Upper lobe of left lung (tissue), 6 donors: ENCODE measurements at regions not wholly inside any gene's neighbourhood (a gene's known extent, or its start where the extent isn't known, plus 50 kb on each side); places are given as distances from the start of the nearest gene placed in this dataset.

Source experiments
- ATAC-seq, 2 donors: fragments of 200-7000 bp; cut with Tn5 transposase; one replicate each; pipeline ENCODE4 v1.9.1; 2022; ENCODE audit warnings: mild to moderate bottlenecking in 2 of 2, moderate library complexity in 2 of 2; ENCODE audit not compliant: low FRiP score in 2 of 2
- DNase-seq, 2 donors: peaks; one replicate each; pipeline ENCODE4 v3.0.0-alpha.2; 2019 to 2020
- H3K27ac ChIP-seq, 4 donors: fragments of 200-600 bp; sonication (generic); one replicate each; pipeline ENCODE4 v1.5.1; 2016 to 2019
- H3K27me3 ChIP-seq, 4 donors: fragments of 200-600 bp; sonication (generic); one replicate each; pipeline ENCODE4 v1.5.1; 2017 to 2019
- H3K36me3 ChIP-seq, 4 donors: fragments of 200-600 bp; sonication (generic); one replicate each; pipeline ENCODE4 v1.5.1; 2016 to 2019
- H3K4me1 ChIP-seq, 4 donors: fragments of 200-600 bp; sonication (generic); one replicate each; pipeline ENCODE4 v1.5.1; 2018 to 2019
- H3K4me3 ChIP-seq, 4 donors: fragments of 200-600 bp; sonication (generic); one replicate each; pipeline ENCODE4 v1.5.1; 2017 to 2019; ENCODE audit warnings: mild to moderate bottlenecking in 2 of 4, moderate library complexity in 1 of 4
- H3K9me3 ChIP-seq, 4 donors: fragments of 200-600 bp; sonication (generic); one replicate each; pipeline ENCODE4 v1.5.1; 2018 to 2019
- EP300 ChIP-seq, 4 donors: sonication (generic); formaldehyde crosslinking; IDR thresholded peaks; one replicate each; pipeline ENCODE4 v1.5.1; 2017; ENCODE audit warnings: antibody characterized with exemption in 4 of 4, control low read depth in 2 of 4
- POLR2A ChIP-seq, 4 donors: fragments of 450-650 bp; IDR thresholded peaks; one replicate each; pipeline ENCODE4 v1.5.1; 2016 to 2017; ENCODE audit warnings: antibody characterized with exemption in 4 of 4, mild to moderate bottlenecking in 2 of 4
- POLR2AphosphoS5 ChIP-seq, 2 donors: sonication (generic); formaldehyde crosslinking; IDR thresholded peaks; one replicate each; pipeline ENCODE4 v1.5.1; 2017; ENCODE audit warnings: antibody characterized with exemption in 2 of 2
- WGBS, 2 donors: methylation state at CpG; one replicate each; pipeline ENCODE4 v1.1.5; 2017 to 2018; 5-methylcytosine and 5-hydroxymethylcytosine counted together
- TF ChIP-seq, protein P1 (sequence below), 6 experiments: fragments of 450-650 bp in 4 of 6; fragments of 200-600 bp in 2 of 6; sonication (generic) in 2 of 6; IDR thresholded peaks; one replicate each; pipeline ENCODE4 v1.5.1; 2016 to 2019; ENCODE audit warnings: antibody characterized with exemption in 6 of 6
- donor health status: DM: no; HTN: no; CAD: no; lungs with moderate emphysema.
- donor health status: DM: no; HTN: yes; CAD: no; lungs with severe emphysema.

DNA sequence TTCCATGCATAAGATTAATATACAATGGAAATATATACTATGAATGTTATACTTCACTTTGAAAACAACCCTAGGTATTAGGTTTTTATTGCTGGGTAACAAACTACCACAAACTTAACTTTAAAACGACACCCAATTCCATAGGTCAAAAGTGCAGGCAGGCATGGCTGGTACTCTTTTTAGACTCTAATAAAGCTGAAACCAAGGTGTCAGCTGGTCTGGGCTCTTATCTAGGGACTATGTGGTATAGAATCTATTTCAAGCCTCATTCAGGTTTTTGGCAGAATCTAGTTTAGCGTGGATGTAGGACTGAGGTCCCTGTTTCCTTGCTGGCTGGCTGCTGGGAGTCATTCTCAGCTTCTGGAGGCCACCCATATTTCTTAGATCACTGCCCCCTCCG, 65.0 kb upstream of the TMEM168 start:
- H3K27me3 ChIP-seq: no peaks in the 10 kb centered on the region
- peaks cover 0 to 5% (median 2%) of the 10 kb centered on the region in 4 donors for H3K4me1 ChIP-seq
- ATAC-seq (no peak), DNase-seq (no peak)
- WGBS, 2 donors: 89 to 92% methylated on average over 3 of the region's 3 CpGs
- no peaks in the 10 kb centered on the region for H3K36me3 ChIP-seq
- no peak overlapping the region for H3K4me3 ChIP-seq
- TF ChIP-seq EP300 (IDR thresholded peaks at IDR 0.05): no peak
- no peak for TF ChIP-seq POLR2A (IDR thresholded peaks at IDR 0.05)
- TF ChIP-seq, protein P1, sequence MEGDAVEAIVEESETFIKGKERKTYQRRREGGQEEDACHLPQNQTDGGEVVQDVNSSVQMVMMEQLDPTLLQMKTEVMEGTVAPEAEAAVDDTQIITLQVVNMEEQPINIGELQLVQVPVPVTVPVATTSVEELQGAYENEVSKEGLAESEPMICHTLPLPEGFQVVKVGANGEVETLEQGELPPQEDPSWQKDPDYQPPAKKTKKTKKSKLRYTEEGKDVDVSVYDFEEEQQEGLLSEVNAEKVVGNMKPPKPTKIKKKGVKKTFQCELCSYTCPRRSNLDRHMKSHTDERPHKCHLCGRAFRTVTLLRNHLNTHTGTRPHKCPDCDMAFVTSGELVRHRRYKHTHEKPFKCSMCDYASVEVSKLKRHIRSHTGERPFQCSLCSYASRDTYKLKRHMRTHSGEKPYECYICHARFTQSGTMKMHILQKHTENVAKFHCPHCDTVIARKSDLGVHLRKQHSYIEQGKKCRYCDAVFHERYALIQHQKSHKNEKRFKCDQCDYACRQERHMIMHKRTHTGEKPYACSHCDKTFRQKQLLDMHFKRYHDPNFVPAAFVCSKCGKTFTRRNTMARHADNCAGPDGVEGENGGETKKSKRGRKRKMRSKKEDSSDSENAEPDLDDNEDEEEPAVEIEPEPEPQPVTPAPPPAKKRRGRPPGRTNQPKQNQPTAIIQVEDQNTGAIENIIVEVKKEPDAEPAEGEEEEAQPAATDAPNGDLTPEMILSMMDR (IDR thresholded peaks at IDR 0.05): no peak
- no peak for TF ChIP-seq POLR2AphosphoS5 (IDR thresholded peaks at IDR 0.05)
- H3K27ac ChIP-seq: no peak overlapping the region
- no peaks in the 10 kb centered on the region for H3K9me3 ChIP-seq

DNA sequence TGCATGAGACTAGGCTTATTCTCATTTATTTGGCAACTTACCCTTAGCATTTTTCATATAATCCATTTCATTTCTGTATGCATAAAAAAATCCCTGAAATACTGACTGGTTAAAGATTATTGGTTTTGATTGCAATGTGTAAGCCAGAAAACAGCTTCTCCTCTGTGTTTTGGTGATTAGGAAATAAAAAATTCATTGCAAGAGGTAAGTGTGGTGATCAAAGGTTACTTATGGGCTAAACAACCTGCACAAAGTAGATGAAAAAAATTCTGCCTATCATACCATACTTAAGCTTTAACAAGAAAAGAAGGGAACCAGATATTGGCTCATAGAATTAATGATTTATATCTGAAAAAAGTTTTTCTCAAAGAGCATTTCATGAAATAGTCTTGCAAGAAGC, 64.0 kb upstream of the TMEM168 start:
- DNase-seq (no peak), ATAC-seq (no peak)
- TF ChIP-seq, protein P1 (IDR thresholded peaks at IDR 0.05): no peak
- no peak for TF ChIP-seq EP300 (IDR thresholded peaks at IDR 0.05)
- no peak for TF ChIP-seq POLR2A (IDR thresholded peaks at IDR 0.05)
- TF ChIP-seq POLR2AphosphoS5 (IDR thresholded peaks at IDR 0.05): no peak
- Histone ChIP-seq H3K36me3 (no peaks in the 10 kb centered on the region), H3K27me3 (no peaks in the 10 kb centered on the region), H3K27ac (no peak overlapping the region), H3K9me3 (no peaks in the 10 kb centered on the region), H3K4me3 (no peak overlapping the region), H3K4me1 (peaks cover 0 to 5% (median 2%) of the 10 kb centered on the region in 4 donors)

DNA sequence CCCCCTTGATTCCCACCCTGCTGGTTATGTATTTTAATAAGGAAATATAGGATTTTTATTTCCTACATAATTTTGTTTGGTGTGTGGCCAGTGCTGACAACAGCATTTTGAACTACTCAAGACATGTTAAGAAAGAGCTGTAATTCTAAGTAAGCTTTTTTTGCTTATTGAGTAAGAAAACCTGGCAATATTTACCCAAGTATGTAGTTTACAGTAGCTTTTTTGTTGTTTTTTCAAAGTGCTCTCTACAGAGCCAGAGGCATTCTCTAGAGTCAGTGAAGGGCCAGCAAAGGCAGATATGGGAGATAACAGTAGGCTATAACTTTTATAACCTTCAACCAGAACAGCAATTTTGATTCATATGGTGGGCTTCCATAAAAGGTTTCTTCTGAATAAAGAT, 63.2 kb upstream of the TMEM168 start:
- H3K4me1 ChIP-seq: peaks cover 0 to 5% (median 2%) of the 10 kb centered on the region in 4 donors
- no peak for DNase-seq
- no peaks in the 10 kb centered on the region for H3K36me3 ChIP-seq
- TF ChIP-seq POLR2AphosphoS5 (IDR thresholded peaks at IDR 0.05): no peak
- no peak for TF ChIP-seq POLR2A (IDR thresholded peaks at IDR 0.05)
- TF ChIP-seq, protein P1 (IDR thresholded peaks at IDR 0.05): no peak
- no peak for TF ChIP-seq EP300 (IDR thresholded peaks at IDR 0.05)
- ATAC-seq: no peak
- H3K27me3 ChIP-seq: no peaks in the 10 kb centered on the region
- H3K4me3 ChIP-seq: no peak overlapping the region
- no peak overlapping the region for H3K27ac ChIP-seq
- no peaks in the 10 kb centered on the region for H3K9me3 ChIP-seq

DNA sequence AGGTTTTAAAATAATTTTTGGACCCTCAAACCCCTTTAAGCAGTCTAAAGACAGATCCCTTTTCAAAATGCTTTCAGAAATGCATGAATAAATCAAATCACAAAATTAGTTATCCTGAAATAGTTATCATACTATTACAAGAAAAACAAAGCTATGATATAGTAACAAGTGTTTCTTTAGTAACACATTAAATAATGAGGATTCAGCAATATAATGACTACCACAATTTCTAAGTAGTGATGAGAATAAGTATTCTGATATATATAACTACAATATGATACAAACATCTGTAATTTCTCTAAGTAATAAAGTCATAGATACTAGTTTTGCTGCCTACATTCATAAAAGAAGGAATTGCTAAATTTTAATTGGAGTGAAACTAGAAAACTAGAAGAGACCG, 53.0 kb upstream of the TMEM168 start:
- 96 to 100% methylated on average over 1 of the region's 1 CpG for WGBS, 2 donors
- ATAC-seq (no peak), DNase-seq (no peak)
- Histone ChIP-seq H3K9me3 (no peaks in the 10 kb centered on the region), H3K27me3 (no peaks in the 10 kb centered on the region), H3K27ac (no peak overlapping the region), H3K36me3 (no peaks in the 10 kb centered on the region), H3K4me1 (no peaks in the 10 kb centered on the region), H3K4me3 (no peak overlapping the region)
- TF ChIP-seq, protein P1 (IDR thresholded peaks at IDR 0.05): no peak
- no peak for TF ChIP-seq POLR2AphosphoS5 (IDR thresholded peaks at IDR 0.05)
- TF ChIP-seq EP300 (IDR thresholded peaks at IDR 0.05): no peak
- no peak for TF ChIP-seq POLR2A (IDR thresholded peaks at IDR 0.05)
